Transverse colon (tissue), 4 donors: ENCODE measurements at regions not wholly inside any gene's neighbourhood (a gene's known extent, or its start where the extent isn't known, plus 50 kb on each side); places are given as distances from the start of the nearest gene placed in this dataset.

Source experiments
- CTCF ChIP-seq, 5 experiments: fragments of 200-600 bp in 3 of 5; fragments of 450-650 bp in 2 of 5; sonication (generic) in 3 of 5; IDR thresholded peaks; 1 replicate in 2 of 5; 2 replicates in 3 of 5; pipeline ENCODE4 v1.5.1; 2016 to 2017; ENCODE audit warnings: antibody characterized with exemption in 5 of 5, inconsistent platforms in 3 of 5, mild to moderate bottlenecking in 2 of 5, moderate library complexity in 1 of 5
- POLR2A ChIP-seq: fragments of 450-650 bp; IDR thresholded peaks from one replicate; pipeline ENCODE4 v1.6.1; 2016; ENCODE audit warnings: antibody characterized with exemption, mild to moderate bottlenecking, moderate library complexity
- POLR2AphosphoS5 ChIP-seq, 3 donors: sonication (generic); formaldehyde crosslinking; IDR thresholded peaks; one replicate each; pipeline ENCODE4 v1.6.1; 2016; ENCODE audit warnings: antibody characterized with exemption in 3 of 3

GRCh38 chr18:28432339-28432738 is 255.4 kb upstream of the CDH2 start:
- no peak for TF ChIP-seq POLR2A
- TF ChIP-seq CTCF (IDR thresholded peaks at IDR 0.05), result no peak
- no peak for TF ChIP-seq POLR2AphosphoS5 (IDR thresholded peaks at IDR 0.05)
